Stimulated activated CD8-positive, alpha-beta memory T cell treated with anti-CD3 and anti-CD28 coated beads, Interleukin-7, amount 100 ng/mL, for 48 hours (primary cell): ENCODE measurements at regions not wholly inside any gene's neighbourhood (a gene's known extent, or its start where the extent isn't known, plus 50 kb on each side); places are given as distances from the start of the nearest gene placed in this dataset.
"Not testable (repeated sequence)": the region's sequence is repeated elsewhere in the genome, so short reads cannot be mapped to it uniquely, and the experiment has no call there.

Source experiments
- DNase-seq, 2 donors: peaks; one replicate each; pipeline ENCODE4 v3.0.0-alpha.2; 2020; ENCODE audit warnings: low read depth in 1 of 2; ENCODE audit errors: extremely low read depth in 1 of 2

GRCh38 chr2:147331790-147332419, 512.9 kb upstream of the ACVR2A start:
- DNase-seq = peak in 1 of 2 donors; percentile 11

- no peak for DNase-seq
These were observed 513.9 kb upstream of the ACVR2A start for GRCh38 chr2:147330925-147331324.

DNA sequence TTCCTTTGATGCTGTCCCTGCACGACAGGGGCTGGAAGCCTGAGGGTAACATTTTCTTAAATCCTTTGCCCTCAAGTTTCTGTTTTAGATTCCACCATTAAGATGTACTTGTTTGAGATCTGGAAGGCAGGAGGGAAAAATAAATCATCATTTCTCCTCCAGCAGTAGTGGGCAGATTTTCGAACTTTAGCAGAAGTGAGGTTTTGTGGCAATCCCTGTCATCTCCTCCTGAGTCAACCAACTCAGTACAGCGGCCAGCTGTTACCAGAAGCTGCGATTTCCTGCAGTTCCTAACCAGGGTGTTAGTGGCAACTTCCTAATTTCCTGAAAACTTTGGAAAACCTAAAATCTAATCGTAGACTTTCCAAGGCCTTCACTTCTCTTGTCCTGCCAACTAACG, 517.2 kb upstream of the ACVR2A start:
- DNase-seq = peak in 1 of 2 donors; percentile 18

DNA sequence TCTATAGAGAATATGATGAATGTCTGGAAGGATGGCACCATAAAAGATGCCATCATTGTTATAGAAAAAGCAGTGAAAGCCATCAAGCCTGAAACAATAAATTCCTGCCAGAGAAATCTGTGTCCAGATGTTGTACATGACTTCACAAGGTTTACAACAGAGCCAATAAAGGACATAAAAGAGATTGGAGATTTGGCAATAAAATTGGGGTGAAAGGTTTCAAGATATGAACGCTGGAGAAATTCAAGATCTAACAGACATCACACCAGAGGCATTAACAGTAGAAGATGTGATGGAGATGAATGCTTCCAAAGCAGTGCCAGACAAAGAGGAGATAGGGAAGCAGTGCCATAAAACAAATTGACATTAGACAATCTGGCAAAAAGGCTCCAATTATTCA, 518.8 kb upstream of the ACVR2A start:
- no peak for DNase-seq

DNA sequence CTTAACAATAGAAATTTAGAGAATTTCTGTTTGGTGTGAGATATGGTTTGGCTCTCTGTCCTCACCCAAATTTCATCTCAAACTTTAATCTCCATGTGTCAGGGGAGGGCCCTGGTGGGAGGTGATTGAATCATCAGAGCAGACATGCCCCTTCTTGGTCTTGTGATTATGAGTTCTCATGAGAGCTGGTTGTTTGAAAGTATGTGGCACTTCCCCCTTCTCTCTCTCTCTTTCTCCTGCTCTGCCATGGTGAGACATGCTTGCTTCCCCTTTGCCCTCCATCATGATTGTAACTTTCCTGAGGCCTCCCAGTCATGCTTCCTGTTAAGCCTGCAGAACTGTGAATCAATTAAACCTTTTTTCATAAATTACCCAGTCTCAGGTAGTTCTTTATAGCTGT, 524.7 kb upstream of the ACVR2A start:
- DNase-seq = no peak

- DNase-seq = no peak
These were observed 533.8 kb upstream of the ACVR2A start for GRCh38 chr2:147311058-147311430.

GRCh38 chr2:147310335-147311057, 534.3 kb upstream of the ACVR2A start:
- no peak for DNase-seq

- DNase-seq = peak in 1 of 2 donors; percentile 4
These were observed 547.0 kb upstream of the ACVR2A start for GRCh38 chr2:147297820-147298219.

- no peak for DNase-seq
These were observed 549.9 kb upstream of the ACVR2A start for GRCh38 chr2:147294825-147295392.

DNA sequence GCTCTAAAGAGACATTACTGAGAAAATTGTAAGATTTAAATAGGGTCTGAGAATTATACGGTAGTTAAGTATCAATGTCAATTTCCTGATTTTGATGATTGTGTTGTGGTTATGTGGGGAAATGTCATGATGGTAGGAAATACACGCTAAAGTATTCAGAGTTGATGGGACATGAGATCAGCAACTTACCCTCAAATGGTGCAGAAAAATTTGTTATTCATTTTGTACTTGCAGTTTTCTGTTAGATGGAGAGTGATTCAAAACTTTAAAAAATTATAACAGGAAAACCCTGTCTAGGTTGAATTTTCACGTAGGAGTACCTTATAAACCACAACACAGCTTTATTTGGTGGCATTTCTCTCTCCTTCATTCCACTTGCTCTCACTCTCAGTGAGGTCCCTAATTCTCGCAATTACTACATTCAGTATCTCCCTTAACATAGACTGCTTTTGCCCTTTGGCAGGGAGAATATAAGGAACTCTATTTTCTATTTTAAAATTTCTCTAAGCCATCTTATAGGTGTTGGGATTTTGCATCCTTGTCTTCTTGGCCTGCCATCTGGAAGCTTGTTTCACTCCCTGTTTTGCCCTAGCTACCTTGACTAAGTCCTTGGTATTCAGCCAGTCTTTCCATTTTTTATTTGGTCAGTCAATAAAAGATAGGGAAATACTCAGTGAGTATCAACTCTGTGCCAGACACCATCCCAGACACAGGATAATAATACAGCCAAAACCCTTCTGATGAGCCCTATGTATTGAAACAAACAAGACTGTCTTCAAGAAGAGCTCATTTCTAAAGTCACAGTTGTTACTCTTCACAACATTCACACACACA, 550.6 kb upstream of the ACVR2A start:
- no peak for DNase-seq

DNA sequence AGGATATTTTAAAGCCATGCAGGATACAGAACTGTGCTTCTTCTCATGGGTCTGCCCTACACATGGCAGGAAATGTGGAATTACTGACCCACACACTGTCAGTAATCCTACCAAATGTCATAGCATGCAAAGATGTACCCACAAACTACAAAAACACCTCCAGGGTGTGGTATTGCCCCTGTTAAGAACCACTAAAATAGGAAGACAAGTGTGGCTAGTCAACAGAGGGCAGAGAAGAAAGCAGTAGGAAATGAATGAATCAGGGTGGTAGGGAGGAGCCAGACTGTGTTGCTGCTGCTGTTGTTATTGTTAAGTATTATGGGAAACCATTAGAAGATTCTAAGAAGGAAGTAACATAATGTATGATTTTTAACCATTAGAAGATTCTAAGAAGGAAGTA, 556.7 kb upstream of the ACVR2A start:
- peak in 1 of 2 donors; percentile 10 for DNase-seq

DNA sequence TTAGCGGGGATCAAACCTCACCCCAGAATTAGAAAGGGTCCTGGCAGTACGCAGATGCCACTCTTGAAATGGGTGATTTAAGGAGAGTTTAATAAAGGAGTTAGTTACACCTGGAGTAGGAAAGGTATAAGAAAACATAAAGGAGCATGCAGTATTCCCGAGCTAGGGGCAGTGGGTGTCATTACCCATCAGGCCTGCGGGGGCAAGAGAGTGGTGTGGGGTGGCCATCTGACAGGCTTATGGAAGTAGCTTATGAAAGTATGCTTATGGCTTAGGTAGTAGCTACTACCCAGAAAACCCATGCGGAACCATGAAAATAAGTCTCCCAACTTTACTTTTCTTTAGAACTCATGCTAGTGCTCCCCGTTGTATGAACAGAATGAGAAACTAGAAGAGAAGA, 568.9 kb upstream of the ACVR2A start:
- no peak for DNase-seq

- no peak for DNase-seq
These were observed 571.2 kb upstream of the ACVR2A start for GRCh38 chr2:147273628-147274027.

DNA sequence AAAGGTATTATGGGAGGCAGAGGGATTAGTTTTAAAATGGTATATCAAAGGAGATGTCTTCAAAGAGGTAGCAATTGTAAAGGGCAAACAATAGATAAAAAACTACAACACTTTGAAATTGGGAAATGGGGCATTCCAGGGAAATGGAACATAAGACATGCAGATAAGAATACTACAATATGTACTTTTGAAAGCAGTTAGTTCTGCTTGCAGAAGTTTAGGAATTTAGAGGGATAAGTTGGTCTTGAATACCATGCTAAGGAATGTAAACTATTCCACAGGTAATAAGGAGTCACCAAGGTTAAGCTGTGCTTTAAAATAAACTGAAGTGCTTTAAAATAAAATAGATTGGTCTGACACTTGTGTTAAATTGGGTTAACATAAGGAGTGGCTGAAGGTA, 571.7 kb upstream of the ACVR2A start:
- DNase-seq = no peak

GRCh38 chr2:147269581-147269980, 575.2 kb upstream of the ACVR2A start:
- DNase-seq = not testable (repeated sequence)

DNA sequence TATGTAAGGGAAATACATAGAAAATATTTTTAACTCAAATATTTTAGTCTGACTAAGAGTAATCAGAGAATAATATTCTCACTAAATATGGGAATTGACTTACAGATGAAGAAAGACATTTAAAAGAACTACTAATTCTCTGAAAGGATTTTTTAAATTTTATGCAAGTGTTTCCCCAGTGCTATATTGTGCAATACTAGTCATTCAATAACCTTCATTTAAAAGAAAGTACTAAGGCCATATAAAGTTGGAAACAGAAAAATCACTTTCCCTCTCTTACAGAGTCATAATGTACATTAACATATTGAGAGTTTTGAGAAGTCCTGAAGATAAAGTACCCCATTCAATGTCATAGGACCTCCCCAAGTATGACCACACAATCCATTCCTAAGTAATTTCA, 584.6 kb upstream of the ACVR2A start:
- no peak for DNase-seq

DNA sequence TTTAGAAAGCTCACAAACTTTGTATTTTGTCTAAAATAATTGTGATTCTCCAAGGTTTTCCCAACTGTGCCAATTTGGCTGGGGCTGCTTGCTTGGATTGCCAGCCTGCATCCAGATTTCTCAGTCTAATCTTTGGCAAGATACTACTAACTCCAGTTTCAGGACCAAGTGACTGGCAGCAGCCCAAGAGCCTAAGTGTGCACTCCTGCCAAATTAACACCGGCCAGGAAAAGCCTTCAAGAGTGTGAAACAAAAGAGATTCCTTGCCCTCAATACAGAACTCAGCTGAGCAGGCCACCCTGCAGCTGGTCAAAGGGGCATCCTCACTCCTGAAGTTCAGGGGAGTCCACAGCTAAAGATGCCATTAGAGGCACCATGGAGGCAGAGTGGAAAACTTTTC, 589.0 kb upstream of the ACVR2A start:
- no peak for DNase-seq

DNA sequence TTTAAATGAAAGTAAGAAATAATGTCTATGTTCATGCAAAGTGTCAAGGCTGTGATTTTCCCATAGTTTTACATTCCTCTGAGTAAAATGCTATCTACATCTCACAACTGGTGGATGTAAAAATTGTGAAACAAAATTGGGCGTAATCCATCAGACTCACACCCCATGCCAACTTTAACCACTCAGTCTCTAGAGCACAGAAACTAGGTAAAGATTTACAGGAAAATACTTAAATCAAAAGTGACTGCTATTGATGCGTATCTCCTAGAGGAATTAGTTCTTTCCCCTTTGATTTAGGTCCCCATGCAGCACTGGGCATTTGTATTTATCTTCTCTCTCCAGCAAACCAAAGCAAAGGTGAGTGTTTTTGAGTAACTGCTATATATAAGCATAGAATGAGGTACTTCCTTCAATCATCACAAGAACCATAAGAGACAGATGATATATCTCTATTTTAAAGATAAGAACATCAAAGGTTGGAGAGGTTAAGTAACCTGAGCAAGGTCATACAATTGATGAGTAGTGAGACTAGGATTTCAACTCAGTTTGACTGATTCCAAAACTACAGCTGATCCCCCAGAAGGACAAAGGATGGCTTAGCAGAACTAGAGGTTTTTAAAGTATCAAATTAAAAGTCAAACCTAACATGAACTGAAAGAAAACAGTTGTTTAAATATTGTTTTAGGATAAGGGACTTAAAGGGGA, 594.0 kb upstream of the ACVR2A start:
- no peak for DNase-seq

GRCh38 chr2:147247749-147248148, 597.1 kb upstream of the ACVR2A start:
- no peak for DNase-seq

GRCh38 chr2:147242445-147242844, 602.4 kb upstream of the ACVR2A start:
- no peak for DNase-seq

- no peak for DNase-seq
These were observed 608.2 kb upstream of the ACVR2A start for GRCh38 chr2:147236601-147237000.
